Transverse colon (tissue), 3 donors: ENCODE measurements at regions not wholly inside any gene's neighbourhood (a gene's known extent, or its start where the extent isn't known, plus 50 kb on each side); places are given as distances from the start of the nearest gene placed in this dataset.

Source experiments
- CTCF ChIP-seq, 5 experiments: fragments of 200-600 bp in 3 of 5; fragments of 450-650 bp in 2 of 5; sonication (generic) in 3 of 5; IDR thresholded peaks; 1 replicate in 2 of 5; 2 replicates in 3 of 5; pipeline ENCODE4 v1.5.1; 2016 to 2017; ENCODE audit warnings: antibody characterized with exemption in 5 of 5, inconsistent platforms in 3 of 5, mild to moderate bottlenecking in 2 of 5, moderate library complexity in 1 of 5
- POLR2A ChIP-seq: fragments of 450-650 bp; IDR thresholded peaks from one replicate; pipeline ENCODE4 v1.6.1; 2016; ENCODE audit warnings: antibody characterized with exemption, mild to moderate bottlenecking, moderate library complexity

GRCh38 chr3:89808680-89809197, 701.3 kb downstream of the EPHA3 start:
- TF ChIP-seq POLR2A (no peak), CTCF (IDR thresholded peaks at IDR 0.05) (no peak)
